ENCODE measurements at regions not wholly inside any gene's neighbourhood (a gene's known extent, or its start where the extent isn't known, plus 50 kb on each side); places are given as distances from the start of the nearest gene placed in this dataset.

- DNase-seq = no peak
- H3K36me3 ChIP-seq = no peaks in the 10 kb centered on the region
Observed at GRCh38 chr4:59175617-59176016, 2024.5 kb upstream of the ADGRL3 start.

GRCh38 chr4:59179372-59179771 is 2020.8 kb upstream of the ADGRL3 start:
- Histone ChIP-seq H3K36me3 (no peaks in the 10 kb centered on the region), H3K4me3 (no peak overlapping the region), H3K27me3 (no peaks in the 10 kb centered on the region), H3K4me1 (no peaks in the 10 kb centered on the region), H3K27ac (no peak overlapping the region), H3K9me3 (no peaks in the 10 kb centered on the region)
- TF ChIP-seq CTCF (IDR thresholded peaks at IDR 0.05) = no peak
- DNase-seq (no peak), ATAC-seq (no peak)
- intact Hi-C loops (cut with DNase I) = no loop called here

More at GRCh38 chr4:59175617-59176016, 2024.5 kb upstream of the ADGRL3 start:
- H3K27ac ChIP-seq = no peak overlapping the region
- intact Hi-C loops (cut with DNase I) = no loop called here
- no peaks in the 10 kb centered on the region for H3K4me1 ChIP-seq
- no peaks in the 10 kb centered on the region for H3K9me3 ChIP-seq
- no peaks in the 10 kb centered on the region for H3K27me3 ChIP-seq
- no peak for ATAC-seq
- TF ChIP-seq CTCF (IDR thresholded peaks at IDR 0.05) = no peak
- no peak overlapping the region for H3K4me3 ChIP-seq

- Histone ChIP-seq H3K4me3 (no peak overlapping the region), H3K36me3 (no peaks in the 10 kb centered on the region), H3K4me1 (no peaks in the 10 kb centered on the region), H3K27ac (no peak overlapping the region), H3K27me3 (no peaks in the 10 kb centered on the region), H3K9me3 (no peaks in the 10 kb centered on the region)
- intact Hi-C loops (cut with DNase I) = no loop called here
- ATAC-seq (no peak), DNase-seq (no peak)
- no peak for TF ChIP-seq CTCF (IDR thresholded peaks at IDR 0.05)
Observed at GRCh38 chr4:59180161-59180560, 2020.0 kb upstream of the ADGRL3 start.

GRCh38 chr4:59180969-59181368 is 2019.2 kb upstream of the ADGRL3 start:
- H3K4me3 ChIP-seq = no peak overlapping the region
- intact Hi-C loops (cut with DNase I) = no loop called here
- ATAC-seq (no peak), DNase-seq (no peak)
- no peaks in the 10 kb centered on the region for H3K27me3 ChIP-seq
- H3K9me3 ChIP-seq = no peaks in the 10 kb centered on the region
- H3K27ac ChIP-seq = no peak overlapping the region
- H3K4me1 ChIP-seq = no peaks in the 10 kb centered on the region
- H3K36me3 ChIP-seq = no peaks in the 10 kb centered on the region
- no peak for TF ChIP-seq CTCF (IDR thresholded peaks at IDR 0.05)

- no peak for ATAC-seq
- no peaks in the 10 kb centered on the region for H3K9me3 ChIP-seq
- no peaks in the 10 kb centered on the region for H3K4me1 ChIP-seq
- H3K27ac ChIP-seq = no peak overlapping the region
- intact Hi-C loops (cut with DNase I) = no loop called here
- H3K36me3 ChIP-seq = no peaks in the 10 kb centered on the region
- DNase-seq = no peak
- no peak overlapping the region for H3K4me3 ChIP-seq
- no peak for TF ChIP-seq CTCF (IDR thresholded peaks at IDR 0.05)
- H3K27me3 ChIP-seq = no peaks in the 10 kb centered on the region
Observed at GRCh38 chr4:59195839-59196238, 2004.3 kb upstream of the ADGRL3 start.

GRCh38 chr4:59200992-59201391 is 1999.1 kb upstream of the ADGRL3 start:
- Histone ChIP-seq H3K27ac (peak overlapping the region; percentile 27), H3K4me3 (no peak overlapping the region), H3K36me3 (no peaks in the 10 kb centered on the region), H3K4me1 (no peaks in the 10 kb centered on the region), H3K27me3 (no peaks in the 10 kb centered on the region), H3K9me3 (no peaks in the 10 kb centered on the region)
- no peak for TF ChIP-seq CTCF (IDR thresholded peaks at IDR 0.05)
- ATAC-seq (peak; percentile 85), DNase-seq (no peak)
- intact Hi-C loops (cut with DNase I) = no loop called here
